ENCODE measurements at regions not wholly inside any gene's neighbourhood (a gene's known extent, or its start where the extent isn't known, plus 50 kb on each side); places are given as distances from the start of the nearest gene placed in this dataset.

- ChIA-PET POLR2A (no interaction called here), CTCF (interaction anchor here (0.6 kb wide), 1 partner anchor 235 kb away, joined by 6 read pairs; no protein-coding TSS in a partner anchor)
- no peaks in the 10 kb centered on the region for H3K9me3 ChIP-seq (ENCODE audit: control insufficient read depth, insufficient read depth, low read depth, low read length)
- H3K4me3 ChIP-seq (ENCODE audit: low read depth in 2 of 2, low read length in 2 of 2): no peak overlapping the region
- BruUV-seq (replicated peaks): no TSS peak
- no peak overlapping the region for H3K27ac ChIP-seq (ENCODE audit: low read length)
- in situ Hi-C loops (cut with HindIII; ENCODE audit: low pct_unique_long_range_greater_than_20kb, low sequenced_read_pairs): no loop called here
- H3K36me3 ChIP-seq (ENCODE audit: control insufficient read depth, insufficient read depth, low read length): no peaks in the 10 kb centered on the region
- intact Hi-C loops (cut with micrococcal nuclease; ENCODE audit: unreplicated experiment): no loop called here
- DNase-seq (ENCODE audit: low read depth, low spot score): no peak
- TF ChIP-seq CTCF (IDR thresholded peaks at IDR 0.05) (peak; percentile 60), POLR2AphosphoS5 (IDR thresholded peaks at IDR 0.05; ENCODE audit: low read depth, low read length) (no peak)
- no peaks in the 10 kb centered on the region for H3K4me1 ChIP-seq (ENCODE audit: control insufficient read depth, insufficient read depth, low read length)
- H3K27me3 ChIP-seq (ENCODE audit: control insufficient read depth, insufficient read depth, low read length): no peaks in the 10 kb centered on the region
- ATAC-seq: no peak
These were observed 149.2 kb downstream of the XPNPEP1 start for GRCh38 chr10:109774121-109774440.

DNA sequence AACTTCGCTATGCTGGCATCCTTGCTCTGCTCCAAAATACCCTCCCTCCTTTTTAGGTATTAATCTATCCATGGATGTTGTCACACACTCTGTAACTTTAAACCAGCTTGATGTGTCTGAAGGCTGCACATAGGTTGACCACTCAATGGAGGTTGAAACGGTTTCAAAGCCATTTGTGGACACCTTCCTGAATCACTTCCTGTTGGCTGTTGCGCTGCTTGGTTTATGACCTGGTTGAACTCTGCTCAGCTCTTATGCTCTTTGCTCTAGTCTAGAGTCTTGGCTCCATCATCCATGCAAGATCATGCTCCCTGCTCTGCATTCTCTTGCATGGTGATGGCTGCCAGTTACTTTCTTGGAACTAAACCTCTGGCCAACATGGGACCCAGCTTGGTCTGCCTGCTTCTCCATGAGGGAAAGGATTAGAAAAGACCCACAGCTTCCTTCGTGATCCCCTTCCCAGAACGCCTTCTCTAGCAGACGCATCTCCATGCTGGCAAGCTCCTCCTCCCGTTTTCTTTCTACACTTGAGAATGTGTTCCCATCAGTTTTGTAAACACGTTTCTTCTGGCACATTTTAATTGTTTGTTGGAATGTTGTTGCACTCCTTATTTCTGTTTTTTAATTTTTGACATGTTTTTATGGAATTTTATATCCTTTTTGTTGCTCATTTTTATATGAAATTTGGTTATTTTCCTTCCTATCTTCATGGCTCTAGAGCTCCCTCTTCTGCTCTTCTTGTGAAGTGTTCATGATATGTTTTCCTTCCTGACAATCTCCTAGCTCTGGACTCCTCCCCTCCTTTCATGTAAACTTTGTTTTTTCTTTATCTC, 149.8 kb downstream of the XPNPEP1 start:
- no peak overlapping the region for H3K4me3 ChIP-seq (ENCODE audit: low read depth in 2 of 2, low read length in 2 of 2)

More for the DNA sequence above, 149.8 kb downstream of the XPNPEP1 start:
- ATAC-seq (no peak), DNase-seq (ENCODE audit: low read depth, low spot score) (no peak)
- intact Hi-C loops (cut with micrococcal nuclease; ENCODE audit: unreplicated experiment) (no loop called here), in situ Hi-C loops (cut with HindIII; ENCODE audit: low pct_unique_long_range_greater_than_20kb, low sequenced_read_pairs) (no loop called here)
- no peak overlapping the region for H3K27ac ChIP-seq (ENCODE audit: low read length)
- no peaks in the 10 kb centered on the region for H3K9me3 ChIP-seq (ENCODE audit: control insufficient read depth, insufficient read depth, low read depth, low read length)
- ChIA-PET CTCF (interaction anchor here (0.6 kb wide), 2 partner anchors 105 to 235 kb away, joined by 3 to 6 read pairs; no protein-coding TSS in a partner anchor), POLR2A (no interaction called here)
- no TSS peak for BruUV-seq (replicated peaks)
- no peaks in the 10 kb centered on the region for H3K27me3 ChIP-seq (ENCODE audit: control insufficient read depth, insufficient read depth, low read length)
- no peak for TF ChIP-seq POLR2AphosphoS5 (IDR thresholded peaks at IDR 0.05; ENCODE audit: low read depth, low read length)
- TF ChIP-seq REST (IDR thresholded peaks at IDR 0.05; ENCODE audit: insufficient read depth in 1 of 2, low read depth in 2 of 2, low read length in 1 of 2): no peak
- TF ChIP-seq SIN3A (IDR thresholded peaks at IDR 0.05; ENCODE audit: borderline replicate concordance, insufficient read depth, low read depth, low read length): no peak
- no peak for TF ChIP-seq TCF7L2 (IDR thresholded peaks at IDR 0.05; ENCODE audit: low read depth, low read length)
- peak; percentile 75 for TF ChIP-seq CTCF (IDR thresholded peaks at IDR 0.05)
- H3K36me3 ChIP-seq (ENCODE audit: control insufficient read depth, insufficient read depth, low read length): no peaks in the 10 kb centered on the region
- H3K4me1 ChIP-seq (ENCODE audit: control insufficient read depth, insufficient read depth, low read length): no peaks in the 10 kb centered on the region

Measured in Panc1 (cell line).